Upper lobe of left lung (tissue), 4 donors: ENCODE measurements at regions not wholly inside any gene's neighbourhood (a gene's known extent, or its start where the extent isn't known, plus 50 kb on each side); places are given as distances from the start of the nearest gene placed in this dataset.
"Not testable (repeated sequence)": the region's sequence is repeated elsewhere in the genome, so short reads cannot be mapped to it uniquely, and the experiment has no call there.

ENCODE experiments used
- CTCF ChIP-seq, 6 experiments: fragments of 450-650 bp in 4 of 6; fragments of 200-600 bp in 2 of 6; sonication (generic) in 2 of 6; IDR thresholded peaks; one replicate each; pipeline ENCODE4 v1.5.1; 2016 to 2019; ENCODE audit warnings: antibody characterized with exemption in 6 of 6
- POLR2AphosphoS5 ChIP-seq, 2 donors: sonication (generic); formaldehyde crosslinking; IDR thresholded peaks; one replicate each; pipeline ENCODE4 v1.5.1; 2017; ENCODE audit warnings: antibody characterized with exemption in 2 of 2

GRCh38 chr7:128561116-128561722 lies 84.7 kb downstream of the METTL2B start:
- not testable (repeated sequence) for TF ChIP-seq POLR2AphosphoS5, CTCF (IDR thresholded peaks at IDR 0.05)
